Amniotic stem cell (primary cell): ENCODE measurements at regions not wholly inside any gene's neighbourhood (a gene's known extent, or its start where the extent isn't known, plus 50 kb on each side); places are given as distances from the start of the nearest gene placed in this dataset.
"Not testable (repeated sequence)": the region's sequence is repeated elsewhere in the genome, so short reads cannot be mapped to it uniquely, and the experiment has no call there.

Source experiments
- DNase-seq: peaks from one replicate; lab custom pipeline; 2025; lab: John Stamatoyannopoulos, UW

GRCh38 chr3:75604286-75604934, 59.7 kb upstream of the FRG2C start:
- not testable (repeated sequence) for DNase-seq

GRCh38 chr3:75607996-75608395, 56.1 kb upstream of the FRG2C start:
- DNase-seq: not testable (repeated sequence)

GRCh38 chr3:75609598-75609997, 54.5 kb upstream of the FRG2C start:
- not testable (repeated sequence) for DNase-seq

GRCh38 chr3:75610773-75611172, 53.4 kb upstream of the FRG2C start:
- no peak for DNase-seq

- not testable (repeated sequence) for DNase-seq
These were observed 52.2 kb upstream of the FRG2C start for GRCh38 chr3:75611724-75612460.
